Epithelial cell of esophagus (primary cell): ENCODE measurements at regions not wholly inside any gene's neighbourhood (a gene's known extent, or its start where the extent isn't known, plus 50 kb on each side); places are given as distances from the start of the nearest gene placed in this dataset.

Source experiments
- DNase-seq: peaks from one replicate; pipeline ENCODE4 v3.0.0; 2010; ENCODE audit warnings: low read depth
- H3K4me3 ChIP-seq: 2 replicates; pipeline ENCODE4 v1.5.1; 2011; ENCODE audit warnings: mild to moderate bottlenecking, low read length, control low read depth
- TF ChIP-seq, protein P1 (sequence below): IDR thresholded peaks from 2 replicates; pipeline ENCODE4 v1.5.1; 2011; ENCODE audit warnings: low read depth, mild to moderate bottlenecking, low read length, control low read depth, inconsistent platforms; ENCODE audit not compliant: insufficient read depth; ENCODE audit errors: missing control alignments

GRCh38 chr12:75735853-75736252 lies 224.4 kb upstream of the KRR1 start:
- TF ChIP-seq, protein P1, sequence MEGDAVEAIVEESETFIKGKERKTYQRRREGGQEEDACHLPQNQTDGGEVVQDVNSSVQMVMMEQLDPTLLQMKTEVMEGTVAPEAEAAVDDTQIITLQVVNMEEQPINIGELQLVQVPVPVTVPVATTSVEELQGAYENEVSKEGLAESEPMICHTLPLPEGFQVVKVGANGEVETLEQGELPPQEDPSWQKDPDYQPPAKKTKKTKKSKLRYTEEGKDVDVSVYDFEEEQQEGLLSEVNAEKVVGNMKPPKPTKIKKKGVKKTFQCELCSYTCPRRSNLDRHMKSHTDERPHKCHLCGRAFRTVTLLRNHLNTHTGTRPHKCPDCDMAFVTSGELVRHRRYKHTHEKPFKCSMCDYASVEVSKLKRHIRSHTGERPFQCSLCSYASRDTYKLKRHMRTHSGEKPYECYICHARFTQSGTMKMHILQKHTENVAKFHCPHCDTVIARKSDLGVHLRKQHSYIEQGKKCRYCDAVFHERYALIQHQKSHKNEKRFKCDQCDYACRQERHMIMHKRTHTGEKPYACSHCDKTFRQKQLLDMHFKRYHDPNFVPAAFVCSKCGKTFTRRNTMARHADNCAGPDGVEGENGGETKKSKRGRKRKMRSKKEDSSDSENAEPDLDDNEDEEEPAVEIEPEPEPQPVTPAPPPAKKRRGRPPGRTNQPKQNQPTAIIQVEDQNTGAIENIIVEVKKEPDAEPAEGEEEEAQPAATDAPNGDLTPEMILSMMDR: no peak
- no peak for DNase-seq
- no peak overlapping the region for H3K4me3 ChIP-seq

DNA sequence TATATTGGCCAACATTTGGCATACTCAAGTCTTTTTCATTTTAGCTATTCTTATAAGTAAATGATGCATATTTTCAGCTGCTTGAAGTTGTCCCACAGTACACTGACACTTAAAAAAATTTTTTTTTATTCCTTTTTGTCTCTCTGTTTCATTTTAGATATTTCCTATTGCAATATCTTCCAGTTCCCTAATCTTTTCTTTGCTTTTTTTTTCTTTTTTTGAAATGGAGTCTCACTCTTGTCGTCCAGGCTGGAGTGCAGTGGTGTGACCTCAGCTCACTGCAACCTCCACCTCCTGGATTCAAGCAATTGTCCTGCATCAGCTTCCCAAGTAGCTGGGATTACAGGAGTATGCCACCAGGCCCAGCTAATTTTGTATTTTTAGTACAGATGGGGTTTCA lies 217.4 kb upstream of the KRR1 start:
- DNase-seq: no peak
- TF ChIP-seq, protein P1: no peak
- no peak overlapping the region for H3K4me3 ChIP-seq

- H3K4me3 ChIP-seq: no peak overlapping the region
- TF ChIP-seq, protein P1: no peak
- no peak for DNase-seq
Observed at GRCh38 chr12:75727577-75727976, 216.2 kb upstream of the KRR1 start.

DNA sequence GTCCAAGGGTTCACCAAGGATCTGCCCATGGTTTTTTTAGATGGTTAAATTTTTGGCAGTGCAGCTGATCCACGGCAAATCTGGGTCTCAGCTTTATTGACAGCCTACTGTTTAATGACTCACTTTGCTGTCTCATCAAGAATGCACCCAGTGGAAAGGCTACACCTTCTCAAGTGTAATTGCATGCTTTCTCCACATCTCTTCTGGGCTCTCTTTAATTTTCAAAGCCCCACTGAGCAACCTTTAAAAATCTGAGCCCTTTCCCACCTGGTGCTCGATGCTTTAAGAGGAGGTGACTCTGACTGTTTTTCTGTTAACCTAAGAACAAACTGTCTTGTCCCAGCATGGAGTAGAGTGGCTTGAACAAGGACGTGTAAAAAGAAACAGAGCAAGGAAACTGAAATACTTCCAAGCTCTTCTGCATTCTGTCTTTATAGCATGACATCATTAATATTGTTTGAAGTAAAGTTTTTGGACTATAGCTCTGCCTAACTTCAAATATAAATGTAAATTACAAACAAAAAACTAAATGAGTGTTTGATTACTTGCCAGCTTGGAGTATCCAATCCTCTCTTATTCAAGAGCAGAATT lies 214.2 kb upstream of the KRR1 start:
- H3K4me3 ChIP-seq: no peak overlapping the region
- TF ChIP-seq, protein P1: peak; percentile 46
- DNase-seq: peak; percentile 83

DNA sequence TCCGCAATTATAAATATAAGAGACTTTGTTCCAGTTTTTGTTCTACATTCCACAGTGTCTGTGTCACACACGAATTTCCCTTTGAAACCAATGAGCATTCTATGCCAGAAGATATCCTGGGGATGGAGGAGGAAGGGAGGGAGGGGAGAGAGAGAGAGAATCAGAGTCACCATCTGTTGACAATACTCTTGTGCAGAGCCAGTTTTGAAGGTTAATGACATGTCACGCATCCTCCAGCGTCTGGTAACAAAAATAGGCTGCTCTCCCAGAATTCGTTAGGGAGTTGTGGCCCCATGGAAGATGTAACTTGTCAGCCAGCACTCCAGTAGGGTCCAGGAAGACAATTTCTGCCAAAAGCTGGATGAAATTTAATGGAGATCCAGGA lies 213.5 kb upstream of the KRR1 start:
- TF ChIP-seq, protein P1: no peak
- peak; percentile 52 for DNase-seq
- no peak overlapping the region for H3K4me3 ChIP-seq

GRCh38 chr12:75724307-75724927 lies 213.0 kb upstream of the KRR1 start:
- TF ChIP-seq, protein P1: no peak
- no peak overlapping the region for H3K4me3 ChIP-seq
- DNase-seq: no peak

- DNase-seq: peak; percentile 82
- no peak overlapping the region for H3K4me3 ChIP-seq
- TF ChIP-seq, protein P1: no peak
Observed at GRCh38 chr12:75722714-75723200, 211.3 kb upstream of the KRR1 start.
